ENCODE measurements at regions not wholly inside any gene's neighbourhood (a gene's known extent, or its start where the extent isn't known, plus 50 kb on each side); places are given as distances from the start of the nearest gene placed in this dataset.

GRCh38 chr18:44602380-44602779 lies 78.3 kb upstream of the SETBP1 start:
- Mint-ChIP-seq H3K9me3 (ENCODE audit: unreplicated experiment) (no peaks in the 10 kb centered on the region), H3K4me1 (ENCODE audit: low read depth, unreplicated experiment) (peaks cover 20% of the 10 kb centered on the region), H3K27me3 (ENCODE audit: low read depth, unreplicated experiment) (no peaks in the 10 kb centered on the region), H3K36me3 (ENCODE audit: low read depth, unreplicated experiment) (no peaks in the 10 kb centered on the region), H3K27ac (ENCODE audit: unreplicated experiment) (peak overlapping the region; percentile 80), H3K4me3 (ENCODE audit: unreplicated experiment) (no peak overlapping the region)
- H3K9ac ChIP-seq (ENCODE audit: low read length): no peak overlapping the region
- H3K27ac ChIP-seq (ENCODE audit: low read depth, low read length): no peak overlapping the region
- H3K4me1 ChIP-seq (ENCODE audit: insufficient read depth, low read length): peaks cover 16% of the 10 kb centered on the region
- H3K4me3 ChIP-seq (ENCODE audit: insufficient read depth, low read depth, low read length): no peak overlapping the region
- peak overlapping the region; percentile 57 for H3K4me2 ChIP-seq (ENCODE audit: low read length)
- no peaks in the 10 kb centered on the region for H4K20me1 ChIP-seq (ENCODE audit: insufficient read depth, low read length)
- peak; percentile 89 for DNase-seq (ENCODE audit: low read depth)
- no peaks in the 10 kb centered on the region for H3K27me3 ChIP-seq (ENCODE audit: insufficient read depth, low read length)
- TF ChIP-seq, protein P1, sequence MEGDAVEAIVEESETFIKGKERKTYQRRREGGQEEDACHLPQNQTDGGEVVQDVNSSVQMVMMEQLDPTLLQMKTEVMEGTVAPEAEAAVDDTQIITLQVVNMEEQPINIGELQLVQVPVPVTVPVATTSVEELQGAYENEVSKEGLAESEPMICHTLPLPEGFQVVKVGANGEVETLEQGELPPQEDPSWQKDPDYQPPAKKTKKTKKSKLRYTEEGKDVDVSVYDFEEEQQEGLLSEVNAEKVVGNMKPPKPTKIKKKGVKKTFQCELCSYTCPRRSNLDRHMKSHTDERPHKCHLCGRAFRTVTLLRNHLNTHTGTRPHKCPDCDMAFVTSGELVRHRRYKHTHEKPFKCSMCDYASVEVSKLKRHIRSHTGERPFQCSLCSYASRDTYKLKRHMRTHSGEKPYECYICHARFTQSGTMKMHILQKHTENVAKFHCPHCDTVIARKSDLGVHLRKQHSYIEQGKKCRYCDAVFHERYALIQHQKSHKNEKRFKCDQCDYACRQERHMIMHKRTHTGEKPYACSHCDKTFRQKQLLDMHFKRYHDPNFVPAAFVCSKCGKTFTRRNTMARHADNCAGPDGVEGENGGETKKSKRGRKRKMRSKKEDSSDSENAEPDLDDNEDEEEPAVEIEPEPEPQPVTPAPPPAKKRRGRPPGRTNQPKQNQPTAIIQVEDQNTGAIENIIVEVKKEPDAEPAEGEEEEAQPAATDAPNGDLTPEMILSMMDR (IDR thresholded peaks at IDR 0.05; ENCODE audit: insufficient read depth, low read depth, low read length): no peak
- TF ChIP-seq EZH2 (IDR thresholded peaks at IDR 0.05; ENCODE audit: insufficient read depth, low read length): no peak
- FAIRE-seq: peak; percentile 97
- no peak overlapping the region for H2AFZ ChIP-seq (ENCODE audit: low read depth, low read length)
- no peaks in the 10 kb centered on the region for H3K36me3 ChIP-seq (ENCODE audit: insufficient read depth, low read length)
- H3K79me2 ChIP-seq (ENCODE audit: insufficient read depth, low read length): no peaks in the 10 kb centered on the region
- H3K9me3 ChIP-seq (ENCODE audit: insufficient read depth, low read depth, low read length): no peaks in the 10 kb centered on the region

GRCh38 chr18:44602845-44603244 lies 77.8 kb upstream of the SETBP1 start:
- peak overlapping the region; percentile 80 for H3K27ac Mint-ChIP-seq (ENCODE audit: unreplicated experiment)

More at GRCh38 chr18:44602845-44603244, 77.8 kb upstream of the SETBP1 start:
- no peak overlapping the region for H3K9ac ChIP-seq (ENCODE audit: low read length)
- peak overlapping the region; percentile 57 for H3K4me2 ChIP-seq (ENCODE audit: low read length)
- Mint-ChIP-seq H3K27me3 (ENCODE audit: low read depth, unreplicated experiment) (no peaks in the 10 kb centered on the region), H3K4me1 (ENCODE audit: low read depth, unreplicated experiment) (peaks cover 18% of the 10 kb centered on the region), H3K4me3 (ENCODE audit: unreplicated experiment) (no peak overlapping the region), H3K9me3 (ENCODE audit: unreplicated experiment) (no peaks in the 10 kb centered on the region), H3K36me3 (ENCODE audit: low read depth, unreplicated experiment) (no peaks in the 10 kb centered on the region)
- H3K27ac ChIP-seq (ENCODE audit: low read depth, low read length): no peak overlapping the region
- no peak for TF ChIP-seq EZH2 (IDR thresholded peaks at IDR 0.05; ENCODE audit: insufficient read depth, low read length)
- TF ChIP-seq, protein P1 (IDR thresholded peaks at IDR 0.05; ENCODE audit: insufficient read depth, low read depth, low read length): no peak
- no peaks in the 10 kb centered on the region for H3K9me3 ChIP-seq (ENCODE audit: insufficient read depth, low read depth, low read length)
- no peaks in the 10 kb centered on the region for H3K27me3 ChIP-seq (ENCODE audit: insufficient read depth, low read length)
- H3K4me3 ChIP-seq (ENCODE audit: insufficient read depth, low read depth, low read length): no peak overlapping the region
- H4K20me1 ChIP-seq (ENCODE audit: insufficient read depth, low read length): no peaks in the 10 kb centered on the region
- H3K4me1 ChIP-seq (ENCODE audit: insufficient read depth, low read length): peaks cover 14% of the 10 kb centered on the region
- H2AFZ ChIP-seq (ENCODE audit: low read depth, low read length): no peak overlapping the region
- no peak for FAIRE-seq
- no peak for DNase-seq (ENCODE audit: low read depth)
- no peaks in the 10 kb centered on the region for H3K79me2 ChIP-seq (ENCODE audit: insufficient read depth, low read length)
- H3K36me3 ChIP-seq (ENCODE audit: insufficient read depth, low read length): no peaks in the 10 kb centered on the region
